Neural cell (in vitro differentiated cells): ENCODE measurements at regions not wholly inside any gene's neighbourhood (a gene's known extent, or its start where the extent isn't known, plus 50 kb on each side); places are given as distances from the start of the nearest gene placed in this dataset.

ENCODE experiments used
- EP300 ChIP-seq: fragments of 450-650 bp; conservative IDR thresholded peaks from 2 replicates; pipeline ENCODE4 v1.6.1; 2014; ENCODE audit warnings: antibody characterized with exemption, mild to moderate bottlenecking, moderate library complexity; ENCODE audit not compliant: poor library complexity, severe bottlenecking
- EZH2 ChIP-seq: fragments of 200-600, 300-800 bp; shearing (Covaris generic), sonication (generic); IDR thresholded peaks from 2 replicates; pipeline ENCODE4 v1.6.1; 2014; ENCODE audit warnings: antibody characterized with exemption, low read length, borderline replicate concordance, mild to moderate bottlenecking; ENCODE audit not compliant: insufficient read depth, poor library complexity, severe bottlenecking
- POLR2AphosphoS5 ChIP-seq: IDR thresholded peaks from 2 replicates; pipeline ENCODE4 v1.6.1; 2012
- RAD21 ChIP-seq: fragments of 450-650 bp; conservative IDR thresholded peaks from 2 replicates; pipeline ENCODE4 v1.6.1; 2014; ENCODE audit warnings: antibody characterized with exemption, mild to moderate bottlenecking, moderate library complexity
- SMC3 ChIP-seq: fragments of 450-650 bp; conservative IDR thresholded peaks from 2 replicates; pipeline ENCODE4 v1.6.1; 2014; ENCODE audit warnings: antibody characterized with exemption, mild to moderate bottlenecking, moderate library complexity; ENCODE audit not compliant: poor library complexity
- TF ChIP-seq, protein P1 (sequence below): fragments of 450-650 bp; IDR thresholded peaks from 2 replicates; pipeline ENCODE4 v1.5.1; 2014; ENCODE audit warnings: antibody characterized with exemption, mild to moderate bottlenecking, moderate library complexity; ENCODE audit not compliant: poor library complexity, severe bottlenecking
- TF ChIP-seq, protein P2 (sequence below): IDR thresholded peaks from 2 replicates; pipeline ENCODE4 v1.6.1; 2012; ENCODE audit warnings: borderline replicate concordance

DNA sequence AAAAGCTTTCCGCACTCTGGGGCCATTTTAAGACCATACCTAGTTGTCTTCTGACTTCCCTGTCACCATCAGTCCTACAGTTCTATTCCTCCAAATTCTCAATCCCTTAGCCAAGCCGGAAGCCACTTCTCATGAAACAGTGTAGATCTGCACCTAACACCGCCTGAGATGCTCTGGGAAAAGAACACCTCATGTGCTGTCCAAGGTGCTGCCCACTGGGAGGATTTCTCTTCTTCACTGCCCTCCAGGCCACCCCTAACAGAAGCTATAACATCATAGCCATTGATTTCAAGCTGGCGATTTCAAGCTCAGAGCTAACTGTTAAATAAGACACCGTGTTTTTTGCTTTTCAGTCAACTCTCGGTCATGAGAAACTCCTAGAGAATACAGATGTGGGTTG lies 559.3 kb downstream of the CCDC171 start:
- TF ChIP-seq EZH2 (no peak), RAD21 (no peak), EP300 (no peak), POLR2AphosphoS5 (no peak), SMC3 (no peak)
- TF ChIP-seq, protein P1, sequence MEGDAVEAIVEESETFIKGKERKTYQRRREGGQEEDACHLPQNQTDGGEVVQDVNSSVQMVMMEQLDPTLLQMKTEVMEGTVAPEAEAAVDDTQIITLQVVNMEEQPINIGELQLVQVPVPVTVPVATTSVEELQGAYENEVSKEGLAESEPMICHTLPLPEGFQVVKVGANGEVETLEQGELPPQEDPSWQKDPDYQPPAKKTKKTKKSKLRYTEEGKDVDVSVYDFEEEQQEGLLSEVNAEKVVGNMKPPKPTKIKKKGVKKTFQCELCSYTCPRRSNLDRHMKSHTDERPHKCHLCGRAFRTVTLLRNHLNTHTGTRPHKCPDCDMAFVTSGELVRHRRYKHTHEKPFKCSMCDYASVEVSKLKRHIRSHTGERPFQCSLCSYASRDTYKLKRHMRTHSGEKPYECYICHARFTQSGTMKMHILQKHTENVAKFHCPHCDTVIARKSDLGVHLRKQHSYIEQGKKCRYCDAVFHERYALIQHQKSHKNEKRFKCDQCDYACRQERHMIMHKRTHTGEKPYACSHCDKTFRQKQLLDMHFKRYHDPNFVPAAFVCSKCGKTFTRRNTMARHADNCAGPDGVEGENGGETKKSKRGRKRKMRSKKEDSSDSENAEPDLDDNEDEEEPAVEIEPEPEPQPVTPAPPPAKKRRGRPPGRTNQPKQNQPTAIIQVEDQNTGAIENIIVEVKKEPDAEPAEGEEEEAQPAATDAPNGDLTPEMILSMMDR: no peak
- TF ChIP-seq, protein P2, sequence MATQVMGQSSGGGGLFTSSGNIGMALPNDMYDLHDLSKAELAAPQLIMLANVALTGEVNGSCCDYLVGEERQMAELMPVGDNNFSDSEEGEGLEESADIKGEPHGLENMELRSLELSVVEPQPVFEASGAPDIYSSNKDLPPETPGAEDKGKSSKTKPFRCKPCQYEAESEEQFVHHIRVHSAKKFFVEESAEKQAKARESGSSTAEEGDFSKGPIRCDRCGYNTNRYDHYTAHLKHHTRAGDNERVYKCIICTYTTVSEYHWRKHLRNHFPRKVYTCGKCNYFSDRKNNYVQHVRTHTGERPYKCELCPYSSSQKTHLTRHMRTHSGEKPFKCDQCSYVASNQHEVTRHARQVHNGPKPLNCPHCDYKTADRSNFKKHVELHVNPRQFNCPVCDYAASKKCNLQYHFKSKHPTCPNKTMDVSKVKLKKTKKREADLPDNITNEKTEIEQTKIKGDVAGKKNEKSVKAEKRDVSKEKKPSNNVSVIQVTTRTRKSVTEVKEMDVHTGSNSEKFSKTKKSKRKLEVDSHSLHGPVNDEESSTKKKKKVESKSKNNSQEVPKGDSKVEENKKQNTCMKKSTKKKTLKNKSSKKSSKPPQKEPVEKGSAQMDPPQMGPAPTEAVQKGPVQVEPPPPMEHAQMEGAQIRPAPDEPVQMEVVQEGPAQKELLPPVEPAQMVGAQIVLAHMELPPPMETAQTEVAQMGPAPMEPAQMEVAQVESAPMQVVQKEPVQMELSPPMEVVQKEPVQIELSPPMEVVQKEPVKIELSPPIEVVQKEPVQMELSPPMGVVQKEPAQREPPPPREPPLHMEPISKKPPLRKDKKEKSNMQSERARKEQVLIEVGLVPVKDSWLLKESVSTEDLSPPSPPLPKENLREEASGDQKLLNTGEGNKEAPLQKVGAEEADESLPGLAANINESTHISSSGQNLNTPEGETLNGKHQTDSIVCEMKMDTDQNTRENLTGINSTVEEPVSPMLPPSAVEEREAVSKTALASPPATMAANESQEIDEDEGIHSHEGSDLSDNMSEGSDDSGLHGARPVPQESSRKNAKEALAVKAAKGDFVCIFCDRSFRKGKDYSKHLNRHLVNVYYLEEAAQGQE: no peak
